ENCODE measurements at regions not wholly inside any gene's neighbourhood (a gene's known extent, or its start where the extent isn't known, plus 50 kb on each side); places are given as distances from the start of the nearest gene placed in this dataset.

DNA sequence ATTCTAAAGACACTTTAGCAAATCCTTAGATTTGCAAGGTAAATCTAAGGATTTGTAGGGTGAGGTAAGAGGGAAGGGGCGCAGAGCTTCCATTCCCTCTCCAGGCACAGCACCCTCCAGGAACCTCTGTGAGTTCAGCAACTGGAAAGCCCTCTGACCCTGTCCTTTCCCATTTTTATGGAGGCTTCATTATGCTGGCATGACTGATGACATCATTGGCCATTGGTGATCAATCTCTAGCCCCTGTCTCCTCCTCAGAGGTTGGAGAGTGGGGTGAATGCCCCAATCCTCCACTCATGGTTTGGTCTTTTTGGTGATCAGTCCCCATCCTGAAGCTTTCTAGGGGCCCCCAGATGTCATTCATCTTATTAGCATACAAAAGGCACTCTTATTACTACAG, 187.8 kb downstream of the TSN start:
- TF ChIP-seq, protein P1, sequence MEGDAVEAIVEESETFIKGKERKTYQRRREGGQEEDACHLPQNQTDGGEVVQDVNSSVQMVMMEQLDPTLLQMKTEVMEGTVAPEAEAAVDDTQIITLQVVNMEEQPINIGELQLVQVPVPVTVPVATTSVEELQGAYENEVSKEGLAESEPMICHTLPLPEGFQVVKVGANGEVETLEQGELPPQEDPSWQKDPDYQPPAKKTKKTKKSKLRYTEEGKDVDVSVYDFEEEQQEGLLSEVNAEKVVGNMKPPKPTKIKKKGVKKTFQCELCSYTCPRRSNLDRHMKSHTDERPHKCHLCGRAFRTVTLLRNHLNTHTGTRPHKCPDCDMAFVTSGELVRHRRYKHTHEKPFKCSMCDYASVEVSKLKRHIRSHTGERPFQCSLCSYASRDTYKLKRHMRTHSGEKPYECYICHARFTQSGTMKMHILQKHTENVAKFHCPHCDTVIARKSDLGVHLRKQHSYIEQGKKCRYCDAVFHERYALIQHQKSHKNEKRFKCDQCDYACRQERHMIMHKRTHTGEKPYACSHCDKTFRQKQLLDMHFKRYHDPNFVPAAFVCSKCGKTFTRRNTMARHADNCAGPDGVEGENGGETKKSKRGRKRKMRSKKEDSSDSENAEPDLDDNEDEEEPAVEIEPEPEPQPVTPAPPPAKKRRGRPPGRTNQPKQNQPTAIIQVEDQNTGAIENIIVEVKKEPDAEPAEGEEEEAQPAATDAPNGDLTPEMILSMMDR (IDR thresholded peaks at IDR 0.05; ENCODE audit: low read depth, low read length, poor library complexity, severe bottlenecking), result no peak
- TF ChIP-seq EZH2phosphoT487 (IDR thresholded peaks at IDR 0.05; ENCODE audit: borderline replicate concordance, low read length), result no peak
